NAMALWA (cell line): ENCODE measurements at regions not wholly inside any gene's neighbourhood (a gene's known extent, or its start where the extent isn't known, plus 50 kb on each side); places are given as distances from the start of the nearest gene placed in this dataset.

ENCODE experiments used
- DNase-seq: peaks from one replicate; pipeline ENCODE4 v3.0.0-alpha.2; 2015; ENCODE audit warnings: low spot score

- DNase-seq, result peak; percentile 71
Observed at GRCh38 chr3:118817748-118818165, 216.9 kb downstream of the IGSF11 start.

- DNase-seq, result no peak
Observed at GRCh38 chr3:118818386-118818785, 216.3 kb downstream of the IGSF11 start.

GRCh38 chr3:118823626-118824025 lies 211.0 kb downstream of the IGSF11 start:
- DNase-seq, result no peak

GRCh38 chr3:118827446-118827845 lies 207.2 kb downstream of the IGSF11 start:
- DNase-seq, result no peak

GRCh38 chr3:118828351-118828750 lies 206.3 kb downstream of the IGSF11 start:
- no peak for DNase-seq

GRCh38 chr3:118833075-118833474 lies 201.6 kb downstream of the IGSF11 start:
- DNase-seq, result no peak

- no peak for DNase-seq
Observed at GRCh38 chr3:118838871-118839270, 195.8 kb downstream of the IGSF11 start.

- peak; percentile 5 for DNase-seq
Observed at GRCh38 chr3:118842147-118842863, 192.3 kb downstream of the IGSF11 start.

- DNase-seq, result no peak
Observed at GRCh38 chr3:118846176-118846575, 188.5 kb downstream of the IGSF11 start.
